ENCODE measurements at regions not wholly inside any gene's neighbourhood (a gene's known extent, or its start where the extent isn't known, plus 50 kb on each side); places are given as distances from the start of the nearest gene placed in this dataset.
"Not testable (repeated sequence)": the region's sequence is repeated elsewhere in the genome, so short reads cannot be mapped to it uniquely, and the experiment has no call there.

DNA sequence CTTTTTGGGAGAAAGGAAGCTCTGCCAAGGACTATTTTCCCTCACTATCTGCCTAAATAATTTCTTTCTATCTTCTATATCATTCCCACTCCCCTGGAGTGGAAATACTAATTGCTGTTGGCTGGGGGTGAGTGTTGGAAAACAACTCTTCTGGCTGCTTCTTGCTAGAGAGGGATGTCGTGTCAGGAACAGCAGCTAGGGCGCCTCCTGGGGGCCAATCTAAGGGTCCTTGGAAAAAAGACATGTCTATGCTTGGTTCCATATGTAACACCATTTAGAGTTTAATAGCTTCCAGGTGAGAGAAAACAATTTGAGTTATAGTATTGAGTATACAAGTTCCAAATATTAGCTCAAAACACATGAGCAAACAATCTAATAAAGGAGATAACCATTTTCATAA lies 111.3 kb downstream of the MAGEE1 start:
- no peak overlapping the region for H3K4me3 ChIP-seq (ENCODE audit: low read length)
- ChIA-PET POLR2A (ENCODE audit: unreplicated experiment) (no interaction called here), CTCF (no interaction called here)
- H2AFZ ChIP-seq (ENCODE audit: low read length), result no peak overlapping the region
- H3K36me3 ChIP-seq (ENCODE audit: low read depth, low read length), result no peaks in the 10 kb centered on the region
- no peaks in the 10 kb centered on the region for H3K9me3 ChIP-seq (ENCODE audit: low read length)
- no TSS peak for BruUV-seq (replicated peaks)
- H3F3A ChIP-seq (ENCODE audit: low read length, unreplicated experiment), result no peaks in the 10 kb centered on the region
- H4K20me1 ChIP-seq (ENCODE audit: low read length), result no peaks in the 10 kb centered on the region
- H3K4me1 ChIP-seq (ENCODE audit: insufficient read depth, low read length), result no peaks in the 10 kb centered on the region
- no peak for TF ChIP-seq EZH2phosphoT487 (IDR thresholded peaks at IDR 0.05; ENCODE audit: borderline replicate concordance, low read length)
- intact Hi-C loops (cut with micrococcal nuclease), result no loop called here
- ATAC-seq (no peak), DNase-seq (no peak)
- H3K9me2 ChIP-seq (replicated peaks; ENCODE audit: low read length), result no peaks in the 10 kb centered on the region
- H3K4me2 ChIP-seq (ENCODE audit: low read length), result no peak overlapping the region
- H3K9ac ChIP-seq (ENCODE audit: low read length), result no peak overlapping the region
- no peak overlapping the region for H3K27ac ChIP-seq (ENCODE audit: low read length)
- no peaks in the 10 kb centered on the region for H3K79me2 ChIP-seq (ENCODE audit: low read length)
- no peaks in the 10 kb centered on the region for H3K27me3 ChIP-seq (ENCODE audit: low read length)

- not testable (repeated sequence) for H3K27me3 ChIP-seq (ENCODE audit: low read length); H3K9me3 ChIP-seq (ENCODE audit: low read length); ATAC-seq
These were observed 115.9 kb downstream of the MAGEE1 start for GRCh38 chrX:76543381-76543780.

DNA sequence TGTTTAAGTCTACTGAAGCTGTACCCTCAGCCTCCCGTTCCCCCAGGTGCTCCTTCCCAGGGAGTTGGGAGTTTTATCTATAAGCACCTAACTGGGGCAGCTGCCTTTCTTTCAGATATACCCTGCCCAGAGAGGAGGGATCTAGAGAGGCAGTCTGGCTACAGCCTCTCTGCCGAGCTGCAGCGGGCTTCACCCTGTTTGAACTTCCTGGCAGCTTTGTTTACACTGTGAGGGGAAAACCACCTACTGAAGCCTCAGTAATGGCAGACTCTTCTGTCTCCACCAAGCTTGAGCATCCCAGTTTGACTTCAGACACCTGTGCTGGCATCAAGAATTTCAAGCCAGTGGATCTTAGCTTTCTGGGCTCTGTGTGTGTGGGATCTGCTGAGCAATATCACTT lies 122.5 kb downstream of the MAGEE1 start:
- H3K4me1 ChIP-seq (ENCODE audit: insufficient read depth, low read length), result no peaks in the 10 kb centered on the region
- no peak overlapping the region for H3K4me2 ChIP-seq (ENCODE audit: low read length)
- intact Hi-C loops (cut with micrococcal nuclease), result no loop called here
- no peak overlapping the region for H3K4me3 ChIP-seq (ENCODE audit: low read length)
- TF ChIP-seq CTCF (conservative IDR thresholded peaks at IDR 0.05; ENCODE audit: low read depth, low read length), result no peak
- no peak for TF ChIP-seq EZH2phosphoT487 (IDR thresholded peaks at IDR 0.05; ENCODE audit: borderline replicate concordance, low read length)
- no peak for TF ChIP-seq EZH2 (IDR thresholded peaks at IDR 0.05; ENCODE audit: low read length, unreplicated experiment)
- no peak overlapping the region for H3K9ac ChIP-seq (ENCODE audit: low read length)
- H3K27ac ChIP-seq (ENCODE audit: low read length), result no peak overlapping the region
- BruUV-seq (replicated peaks), result no TSS peak
- no peaks in the 10 kb centered on the region for H3K36me3 ChIP-seq (ENCODE audit: low read depth, low read length)
- no peaks in the 10 kb centered on the region for H3F3A ChIP-seq (ENCODE audit: low read length, unreplicated experiment)
- no peak overlapping the region for H2AFZ ChIP-seq (ENCODE audit: low read length)
- ChIA-PET CTCF (no interaction called here), POLR2A (ENCODE audit: unreplicated experiment) (no interaction called here)
- DNase-seq (no peak), ATAC-seq (no peak)
- no peaks in the 10 kb centered on the region for H3K9me3 ChIP-seq (ENCODE audit: low read length)
- no peaks in the 10 kb centered on the region for H3K27me3 ChIP-seq (ENCODE audit: low read length)
- no peaks in the 10 kb centered on the region for H4K20me1 ChIP-seq (ENCODE audit: low read length)
- no peaks in the 10 kb centered on the region for H3K79me2 ChIP-seq (ENCODE audit: low read length)
- H3K9me2 ChIP-seq (replicated peaks; ENCODE audit: low read length), result no peaks in the 10 kb centered on the region

More at GRCh38 chrX:76543381-76543780, 115.9 kb downstream of the MAGEE1 start:
- H3K4me2 ChIP-seq (ENCODE audit: low read length); H3K9me2 ChIP-seq (replicated peaks; ENCODE audit: low read length); DNase-seq; BruUV-seq (replicated peaks); H3K4me1 ChIP-seq (ENCODE audit: insufficient read depth, low read length); POLR2A ChIA-PET (ENCODE audit: unreplicated experiment); H3F3A ChIP-seq (ENCODE audit: low read length, unreplicated experiment); H3K79me2 ChIP-seq (ENCODE audit: low read length); intact Hi-C loops (cut with micrococcal nuclease); H4K20me1 ChIP-seq (ENCODE audit: low read length); H3K4me3 ChIP-seq (ENCODE audit: low read length); H3K36me3 ChIP-seq (ENCODE audit: low read depth, low read length); H3K27ac ChIP-seq (ENCODE audit: low read length); CTCF ChIA-PET; H3K9ac ChIP-seq (ENCODE audit: low read length); H2AFZ ChIP-seq (ENCODE audit: low read length): not testable (repeated sequence)

GRCh38 chrX:76555269-76555668 lies 127.8 kb downstream of the MAGEE1 start:
- Histone ChIP-seq H3K36me3 (ENCODE audit: low read depth, low read length) (no peaks in the 10 kb centered on the region), H3K9ac (ENCODE audit: low read length) (no peak overlapping the region), H3F3A (ENCODE audit: low read length, unreplicated experiment) (no peaks in the 10 kb centered on the region), H3K9me2 (replicated peaks; ENCODE audit: low read length) (no peaks in the 10 kb centered on the region), H3K4me1 (ENCODE audit: insufficient read depth, low read length) (no peaks in the 10 kb centered on the region), H3K4me2 (ENCODE audit: low read length) (no peak overlapping the region), H3K9me3 (ENCODE audit: low read length) (no peaks in the 10 kb centered on the region), H2AFZ (ENCODE audit: low read length) (no peak overlapping the region), H3K4me3 (ENCODE audit: low read length) (no peak overlapping the region), H3K27me3 (ENCODE audit: low read length) (no peaks in the 10 kb centered on the region), H3K79me2 (ENCODE audit: low read length) (no peaks in the 10 kb centered on the region), H3K27ac (ENCODE audit: low read length) (no peak overlapping the region), H4K20me1 (ENCODE audit: low read length) (no peaks in the 10 kb centered on the region)
- no peak for TF ChIP-seq EZH2phosphoT487 (IDR thresholded peaks at IDR 0.05; ENCODE audit: borderline replicate concordance, low read length)
- no peak for TF ChIP-seq EZH2 (IDR thresholded peaks at IDR 0.05; ENCODE audit: low read length, unreplicated experiment)
- TF ChIP-seq CTCF (conservative IDR thresholded peaks at IDR 0.05; ENCODE audit: low read depth, low read length), result no peak
- CTCF ChIA-PET, result no interaction called here
- intact Hi-C loops (cut with micrococcal nuclease), result no loop called here
- POLR2A ChIA-PET (ENCODE audit: unreplicated experiment), result no interaction called here
- DNase-seq (no peak), ATAC-seq (no peak)
- no TSS peak for BruUV-seq (replicated peaks)
